Endodermal cell (in vitro differentiated cells): ENCODE measurements at regions not wholly inside any gene's neighbourhood (a gene's known extent, or its start where the extent isn't known, plus 50 kb on each side); places are given as distances from the start of the nearest gene placed in this dataset.

Source experiments
- DNase-seq: peaks from one replicate; pipeline ENCODE4 v3.0.0-alpha.2; 2017
- H3K27ac ChIP-seq: 2 replicates; pipeline ENCODE4 v1.5.1; 2013; ENCODE audit warnings: mild to moderate bottlenecking, low read depth, low read length, moderate library complexity
- H3K27me3 ChIP-seq: 2 replicates; pipeline ENCODE4 v1.6.1; 2013; ENCODE audit warnings: mild to moderate bottlenecking, low read length, moderate library complexity; ENCODE audit not compliant: insufficient read depth, control insufficient read depth, poor library complexity, severe bottlenecking
- H3K36me3 ChIP-seq: 2 replicates; pipeline ENCODE4 v1.7.0; 2013; ENCODE audit warnings: mild to moderate bottlenecking, low read length, moderate library complexity; ENCODE audit not compliant: control insufficient read depth, insufficient read depth
- H3K4me1 ChIP-seq: one replicate; pipeline ENCODE4 v1.7.0; 2013; ENCODE audit warnings: low read length; ENCODE audit not compliant: control insufficient read depth, insufficient read depth
- H3K4me3 ChIP-seq: 2 replicates; pipeline ENCODE4 v1.5.1; 2013; ENCODE audit warnings: mild to moderate bottlenecking, low read length, moderate library complexity
- H3K9ac ChIP-seq: 2 replicates; pipeline ENCODE4 v1.6.1; 2013; ENCODE audit warnings: mild to moderate bottlenecking, low read length, moderate library complexity; ENCODE audit not compliant: poor library complexity, severe bottlenecking; ENCODE audit errors: extremely low read depth
- H3K9me3 ChIP-seq: 2 replicates; pipeline ENCODE4 v1.6.1; 2013; ENCODE audit warnings: mild to moderate bottlenecking, low read length, moderate library complexity; ENCODE audit not compliant: control insufficient read depth
- H3K27ac Mint-ChIP-seq: 2 replicates; pipeline ENCODE4 v1.8.0; 2020; ENCODE audit warnings: mixed read lengths
- H3K27me3 Mint-ChIP-seq: 2 replicates; pipeline ENCODE4 v1.8.0; 2021; ENCODE audit warnings: mild to moderate bottlenecking, mixed read lengths; ENCODE audit not compliant: insufficient read depth
- H3K36me3 Mint-ChIP-seq: 2 replicates; pipeline ENCODE4 v1.8.0; 2020; ENCODE audit warnings: low read depth, mixed read lengths
- H3K4me1 Mint-ChIP-seq: 2 replicates; pipeline ENCODE4 v1.8.0; 2020; ENCODE audit warnings: mixed read lengths
- H3K4me3 Mint-ChIP-seq: 2 replicates; pipeline ENCODE4 v1.8.0; 2020; ENCODE audit warnings: mild to moderate bottlenecking, moderate library complexity, mixed read lengths
- H3K9me3 Mint-ChIP-seq: 2 replicates; pipeline ENCODE4 v1.8.0; 2020; ENCODE audit warnings: mild to moderate bottlenecking, mixed read lengths
- CTCF ChIP-seq: fragments of 200-600 bp; sonication (generic); conservative IDR thresholded peaks from 2 replicates; pipeline ENCODE4 v1.5.0; 2021; ENCODE audit warnings: antibody characterized with exemption, mild to moderate bottlenecking
- WGBS, 2 experiments: methylation state at CpG; one replicate each; pipeline versions ENCODE4 v1.1.5 to v1.1.7; 2013; ENCODE audit warnings: missing lambda C conversion rate in 2 of 2, mixed read lengths in 1 of 2; ENCODE audit not compliant: insufficient coverage in 1 of 2, insufficient read length in 1 of 2; 5-methylcytosine and 5-hydroxymethylcytosine counted together

- Histone ChIP-seq H3K27me3 (no peaks in the 10 kb centered on the region), H3K36me3 (no peaks in the 10 kb centered on the region), H3K27ac (no peak overlapping the region), H3K4me1 (no peaks in the 10 kb centered on the region), H3K9me3 (no peaks in the 10 kb centered on the region), H3K4me3 (no peak overlapping the region), H3K9ac (no peak overlapping the region)
- no peak overlapping the region for H3K27ac Mint-ChIP-seq
- H3K36me3 Mint-ChIP-seq = no peaks in the 10 kb centered on the region
- peak; percentile 65 for TF ChIP-seq CTCF
- H3K4me3 Mint-ChIP-seq = no peak overlapping the region
- H3K9me3 Mint-ChIP-seq = no peaks in the 10 kb centered on the region
- peak; percentile 81 for DNase-seq
- no peaks in the 10 kb centered on the region for H3K4me1 Mint-ChIP-seq
- 12 to 30% methylated on average over 3 to 4 of the region's 4 CpGs for WGBS, 2 experiments
- peaks cover 7% of the 10 kb centered on the region for H3K27me3 Mint-ChIP-seq
Observed at GRCh38 chr20:4563534-4563933, 122.7 kb upstream of the PRNP start.

- H3K4me3 Mint-ChIP-seq = no peak overlapping the region
- Histone ChIP-seq H3K9me3 (no peaks in the 10 kb centered on the region), H3K4me3 (no peak overlapping the region), H3K27ac (no peak overlapping the region), H3K4me1 (no peaks in the 10 kb centered on the region), H3K27me3 (no peaks in the 10 kb centered on the region), H3K36me3 (no peaks in the 10 kb centered on the region), H3K9ac (no peak overlapping the region)
- no peaks in the 10 kb centered on the region for H3K4me1 Mint-ChIP-seq
- no peaks in the 10 kb centered on the region for H3K9me3 Mint-ChIP-seq
- no peaks in the 10 kb centered on the region for H3K36me3 Mint-ChIP-seq
- DNase-seq = no peak
- no peak overlapping the region for H3K27ac Mint-ChIP-seq
- no peak for TF ChIP-seq CTCF
- H3K27me3 Mint-ChIP-seq = peaks cover 7% of the 10 kb centered on the region
Observed at GRCh38 chr20:4563031-4563430, 123.2 kb upstream of the PRNP start.

DNA sequence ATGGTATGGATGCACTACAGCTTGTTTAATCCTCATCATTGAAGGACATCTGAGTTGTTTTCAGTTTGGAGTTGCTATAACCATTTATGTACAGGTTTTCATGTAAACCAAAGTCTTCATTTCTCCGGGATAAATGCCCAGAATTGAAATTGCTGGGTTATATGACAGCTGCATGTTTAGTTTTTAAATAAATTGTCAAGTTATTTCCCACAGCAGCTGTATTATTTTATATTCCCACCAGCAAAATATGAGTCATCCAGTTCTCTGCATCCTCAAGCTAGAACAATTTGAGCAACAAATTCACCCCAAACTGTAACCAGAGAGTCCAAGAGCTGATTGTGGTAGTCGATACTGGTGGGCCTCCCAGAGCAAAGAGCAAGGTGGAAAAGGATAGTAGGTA, 125.6 kb upstream of the PRNP start:
- 80 to 85% methylated on average over 1 to 2 of the region's 2 CpGs for WGBS, 2 experiments

More for the DNA sequence above, 125.6 kb upstream of the PRNP start:
- no peaks in the 10 kb centered on the region for H3K36me3 ChIP-seq
- no peak overlapping the region for H3K4me3 Mint-ChIP-seq
- TF ChIP-seq CTCF = no peak
- no peak overlapping the region for H3K4me3 ChIP-seq
- no peaks in the 10 kb centered on the region for H3K9me3 ChIP-seq
- peaks cover 7% of the 10 kb centered on the region for H3K27me3 Mint-ChIP-seq
- no peaks in the 10 kb centered on the region for H3K36me3 Mint-ChIP-seq
- no peak overlapping the region for H3K27ac ChIP-seq
- H3K9me3 Mint-ChIP-seq = no peaks in the 10 kb centered on the region
- H3K9ac ChIP-seq = no peak overlapping the region
- no peaks in the 10 kb centered on the region for H3K4me1 ChIP-seq
- no peak overlapping the region for H3K27ac Mint-ChIP-seq
- DNase-seq = no peak
- no peaks in the 10 kb centered on the region for H3K4me1 Mint-ChIP-seq
- no peaks in the 10 kb centered on the region for H3K27me3 ChIP-seq
